Kidney (tissue), 13 donors: ENCODE measurements at regions not wholly inside any gene's neighbourhood (a gene's known extent, or its start where the extent isn't known, plus 50 kb on each side); places are given as distances from the start of the nearest gene placed in this dataset.

Experiments
- DNase-seq, 5 donors: peaks; one replicate each; pipeline ENCODE4 v3.0.0-alpha.2; 2013 to 2020
- FAIRE-seq: peaks from 2 replicates; lab custom pipeline; 2012; peaks lifted over from hg19 to GRCh38; lab: Jason Lieb, UNC
- H3K27ac ChIP-seq, 2 donors: one replicate each; pipeline ENCODE4 v1.7.0; 2013; ENCODE audit warnings: low read depth in 2 of 2, low read length in 2 of 2, inconsistent platforms in 1 of 2
- H3K27me3 ChIP-seq: one replicate; pipeline ENCODE4 v1.7.1; 2013; ENCODE audit warnings: low read length, inconsistent platforms; ENCODE audit not compliant: control insufficient read depth, insufficient read depth
- H3K36me3 ChIP-seq, 3 donors: one replicate each; pipeline versions ENCODE4 v1.7.0 to v1.7.1; 2013; ENCODE audit warnings: low read length in 3 of 3, control low read depth in 1 of 3, inconsistent platforms in 1 of 3; ENCODE audit not compliant: insufficient read depth in 3 of 3, control insufficient read depth in 2 of 3
- H3K4me1 ChIP-seq, 3 donors: one replicate each; pipeline versions ENCODE4 v1.7.0 to v1.7.1; 2013; ENCODE audit warnings: low read length in 3 of 3, inconsistent platforms in 1 of 3, low read depth in 1 of 3; ENCODE audit not compliant: control insufficient read depth in 2 of 3, insufficient read depth in 2 of 3
- H3K4me3 ChIP-seq, 3 donors: one replicate each; pipeline versions ENCODE4 v1.7.0 to v1.8.1; 2013; ENCODE audit warnings: low read length in 3 of 3, control low read depth in 1 of 3, inconsistent platforms in 1 of 3
- H3K9ac ChIP-seq, 3 donors: one replicate each; pipeline versions ENCODE4 v1.7.0 to v1.7.1; 2013; ENCODE audit warnings: low read length in 3 of 3, control low read depth in 1 of 3, inconsistent platforms in 1 of 3
- H3K9me3 ChIP-seq, 3 donors: one replicate each; pipeline versions ENCODE4 v1.7.0 to v1.7.1; 2013; ENCODE audit warnings: low read length in 3 of 3, control low read depth in 1 of 3, inconsistent platforms in 1 of 3; ENCODE audit not compliant: control insufficient read depth in 2 of 3, insufficient read depth in 1 of 3
- CTCF ChIP-seq: IDR thresholded peaks from 3 replicates; pipeline ENCODE4 v1.5.1; 2012; ENCODE audit warnings: mild to moderate bottlenecking, moderate library complexity, borderline replicate concordance; ENCODE audit not compliant: insufficient read depth; ENCODE audit errors: extremely low read depth
- intact Hi-C: fragments of 100-400 bp; cut with DNase I; formaldehyde crosslinking; loops from one replicate; pipeline ENCODE4 v1.11.1; 2022
- donor health status: control.
- donor health status: control.
- donor health status: control.
- donor health status: control.
- donor health status: control.
- donor health status: DM: yes; HTN: yes; CAD: no.
- donor health status: Normal renal cell carcinoma (clear cell type).

GRCh38 chr5:154110107-154110453, 71.3 kb downstream of the MFAP3 start:
- Histone ChIP-seq H3K9me3 (no peaks in the 10 kb centered on the region), H3K9ac (no peak overlapping the region), H3K27ac (no peak overlapping the region), H3K4me1 (no peaks in the 10 kb centered on the region), H3K27me3 (no peaks in the 10 kb centered on the region), H3K4me3 (no peak overlapping the region), H3K36me3 (no peaks in the 10 kb centered on the region)
- intact Hi-C loops = no loop called here
- no peak for TF ChIP-seq CTCF
- FAIRE-seq = no peak
- DNase-seq = no peak

GRCh38 chr5:154110716-154111115, 71.9 kb downstream of the MFAP3 start:
- Histone ChIP-seq H3K27me3 (no peaks in the 10 kb centered on the region), H3K9ac (no peak overlapping the region), H3K27ac (no peak overlapping the region), H3K36me3 (no peaks in the 10 kb centered on the region), H3K4me3 (no peak overlapping the region), H3K4me1 (no peaks in the 10 kb centered on the region), H3K9me3 (no peaks in the 10 kb centered on the region)
- FAIRE-seq (no peak), DNase-seq (no peak)
- intact Hi-C loops = no loop called here
- no peak for TF ChIP-seq CTCF

- no peak for DNase-seq
- no peak for FAIRE-seq
- no peak overlapping the region for H3K9ac ChIP-seq
- H3K27ac ChIP-seq = no peak overlapping the region
- H3K4me1 ChIP-seq = no peaks in the 10 kb centered on the region
- H3K36me3 ChIP-seq = no peaks in the 10 kb centered on the region
- H3K9me3 ChIP-seq = no peaks in the 10 kb centered on the region
- intact Hi-C loops = no loop called here
- TF ChIP-seq CTCF = no peak
- no peak overlapping the region for H3K4me3 ChIP-seq
- no peaks in the 10 kb centered on the region for H3K27me3 ChIP-seq
Measured at GRCh38 chr5:154111214-154111613, 72.4 kb downstream of the MFAP3 start.

DNA sequence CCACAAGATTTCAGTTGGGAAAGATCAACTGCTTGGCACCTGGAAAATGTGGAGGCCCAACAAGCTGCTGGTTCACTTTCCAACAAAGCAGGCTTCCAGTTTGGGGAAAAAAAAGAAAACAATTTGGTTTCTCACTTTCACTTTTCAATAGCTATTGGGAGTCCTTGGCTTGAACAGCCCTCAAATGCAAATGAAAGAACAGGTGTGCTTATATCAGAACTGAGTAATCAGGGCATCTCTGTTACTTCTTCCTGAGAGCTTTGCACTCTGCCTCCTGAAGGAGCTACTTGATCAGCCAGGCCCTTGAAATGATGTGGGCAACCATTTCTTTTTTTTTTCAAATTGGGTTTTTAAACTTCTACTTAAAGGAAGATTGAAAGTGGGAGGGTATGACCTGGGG, 73.5 kb downstream of the MFAP3 start:
- no peaks in the 10 kb centered on the region for H3K36me3 ChIP-seq
- no peaks in the 10 kb centered on the region for H3K9me3 ChIP-seq
- FAIRE-seq = no peak
- no peak overlapping the region for H3K9ac ChIP-seq
- peaks cover 0 to 2% (median 0%) of the 10 kb centered on the region in 3 donors for H3K4me1 ChIP-seq
- no peak overlapping the region for H3K4me3 ChIP-seq
- H3K27me3 ChIP-seq = no peaks in the 10 kb centered on the region
- intact Hi-C loops = no loop called here
- no peak for DNase-seq
- no peak for TF ChIP-seq CTCF
- no peak overlapping the region for H3K27ac ChIP-seq
